GM21528 (cell line): ENCODE measurements at regions not wholly inside any gene's neighbourhood (a gene's known extent, or its start where the extent isn't known, plus 50 kb on each side); places are given as distances from the start of the nearest gene placed in this dataset.
"Not testable (repeated sequence)": the region's sequence is repeated elsewhere in the genome, so short reads cannot be mapped to it uniquely, and the experiment has no call there.

Source experiments
- ATAC-seq: cut with Tn5 transposase; IDR thresholded peaks from one replicate; pipeline ENCODE4 v1.9.1; 2021; ENCODE audit warnings: mild to moderate bottlenecking, moderate library complexity; ENCODE audit not compliant: unreplicated experiment, low FRiP score

- not testable (repeated sequence) for ATAC-seq
Observed at GRCh38 chr10:46095943-46096342, 49.9 kb upstream of the MSMB start.

GRCh38 chr10:46096446-46096845 lies 50.4 kb upstream of the MSMB start:
- ATAC-seq = no peak

GRCh38 chr10:46096909-46097575 lies 51.0 kb upstream of the MSMB start:
- ATAC-seq = no peak

- ATAC-seq = no peak
Observed at GRCh38 chr10:46097576-46098317, 51.7 kb upstream of the MSMB start.

GRCh38 chr10:46098386-46098785 lies 52.3 kb upstream of the MSMB start:
- no peak for ATAC-seq

- ATAC-seq = not testable (repeated sequence)
Observed at GRCh38 chr10:46098925-46099324, 52.9 kb upstream of the MSMB start.

GRCh38 chr10:46104071-46104585 lies 58.1 kb upstream of the MSMB start:
- no peak for ATAC-seq

- not testable (repeated sequence) for ATAC-seq
Observed at GRCh38 chr10:46105416-46105815, 59.3 kb upstream of the MSMB start.

- ATAC-seq = peak; percentile 14
Observed at GRCh38 chr10:46105856-46106409, 59.9 kb upstream of the MSMB start.

GRCh38 chr10:46106410-46107255 lies 60.6 kb upstream of the MSMB start:
- ATAC-seq = peak; percentile 92

- not testable (repeated sequence) for ATAC-seq
Observed at GRCh38 chr10:46108158-46108499, 62.1 kb upstream of the MSMB start.

GRCh38 chr10:46154271-46154670 lies 108.2 kb upstream of the MSMB start:
- ATAC-seq = not testable (repeated sequence)

GRCh38 chr10:46154683-46155082 lies 108.6 kb upstream of the MSMB start:
- not testable (repeated sequence) for ATAC-seq

GRCh38 chr10:46156866-46157265 lies 110.8 kb upstream of the MSMB start:
- ATAC-seq = not testable (repeated sequence)

GRCh38 chr10:46169736-46170135 lies 117.1 kb upstream of the ANTXRL start:
- ATAC-seq = no peak

- no peak for ATAC-seq
Observed at GRCh38 chr10:46170789-46171188, 116.0 kb upstream of the ANTXRL start.

- no peak for ATAC-seq
Observed at GRCh38 chr10:46171661-46172060, 115.1 kb upstream of the ANTXRL start.

GRCh38 chr10:46175296-46175695 lies 111.5 kb upstream of the ANTXRL start:
- ATAC-seq = no peak

GRCh38 chr10:46175831-46176230 lies 111.0 kb upstream of the ANTXRL start:
- no peak for ATAC-seq

- not testable (repeated sequence) for ATAC-seq
Observed at GRCh38 chr10:46187431-46187830, 99.4 kb upstream of the ANTXRL start.

- no peak for ATAC-seq
Observed at GRCh38 chr10:46197050-46197449, 89.7 kb upstream of the ANTXRL start.
